NK-92 treated with Interleukin-12 subunit alpha and Interleukin-12 subunit beta, amount 100 ng/mL, for 24 hours (cell line): ENCODE measurements at regions not wholly inside any gene's neighbourhood (a gene's known extent, or its start where the extent isn't known, plus 50 kb on each side); places are given as distances from the start of the nearest gene placed in this dataset.

ENCODE experiments used
- DNase-seq: peaks from one replicate; lab custom pipeline; 2025; lab: John Stamatoyannopoulos, UW

DNA sequence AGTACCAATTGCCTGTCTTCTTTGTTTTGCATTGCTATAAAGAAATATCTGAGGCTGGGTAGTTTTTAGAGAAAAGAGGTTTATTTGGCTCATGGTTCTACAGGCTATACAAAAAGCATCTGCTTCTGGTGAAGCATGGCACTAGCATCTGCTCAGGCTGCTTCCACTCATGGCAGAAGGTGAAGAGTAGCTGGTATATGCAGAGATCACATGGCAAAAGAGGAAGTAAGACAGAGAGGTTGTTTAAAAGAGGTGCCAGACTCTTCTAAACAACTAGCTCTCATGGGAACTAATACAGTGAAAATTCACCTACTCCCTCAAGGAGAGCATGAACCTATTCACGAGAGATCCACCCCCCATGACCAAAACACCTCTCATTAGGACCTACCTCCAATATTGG lies 56.7 kb upstream of the GUCA2B start:
- DNase-seq, result no peak

DNA sequence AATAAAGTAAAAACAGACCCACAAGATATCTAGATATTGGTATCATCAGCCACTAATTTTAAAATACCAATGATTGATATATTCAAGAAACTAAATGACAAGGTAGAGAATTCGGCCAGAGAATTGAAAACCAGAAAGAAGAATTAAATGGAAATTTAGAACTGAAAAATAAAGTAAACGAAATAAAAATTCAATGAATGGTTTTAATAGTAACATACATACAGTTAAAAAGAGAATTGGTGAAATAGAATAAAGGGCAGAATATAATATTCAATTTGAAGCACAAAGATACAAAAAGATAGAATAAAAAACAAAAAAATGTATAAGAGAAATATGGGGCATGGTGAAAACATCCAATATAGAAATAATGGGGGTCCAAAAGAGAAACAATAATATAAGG lies 64.0 kb upstream of the GUCA2B start:
- DNase-seq, result no peak

DNA sequence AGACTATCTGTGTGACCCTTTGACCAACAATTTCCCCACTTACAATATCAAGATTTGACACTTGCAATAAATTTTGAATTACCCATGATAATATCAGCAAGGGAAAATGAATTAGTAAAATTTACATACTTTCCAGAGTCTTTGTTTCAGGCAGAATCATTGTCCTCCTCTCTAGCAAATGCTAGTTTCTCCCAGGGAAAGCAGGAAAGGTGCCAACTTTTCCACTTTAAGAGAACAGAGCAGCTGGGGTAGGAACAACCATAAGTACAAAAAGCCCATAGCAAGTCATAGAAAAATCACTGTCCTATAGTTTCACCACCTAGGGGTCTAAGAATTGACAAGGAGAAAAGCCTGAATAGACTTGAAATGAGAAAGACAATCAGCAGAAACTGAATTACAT lies 67.1 kb upstream of the GUCA2B start:
- no peak for DNase-seq

DNA sequence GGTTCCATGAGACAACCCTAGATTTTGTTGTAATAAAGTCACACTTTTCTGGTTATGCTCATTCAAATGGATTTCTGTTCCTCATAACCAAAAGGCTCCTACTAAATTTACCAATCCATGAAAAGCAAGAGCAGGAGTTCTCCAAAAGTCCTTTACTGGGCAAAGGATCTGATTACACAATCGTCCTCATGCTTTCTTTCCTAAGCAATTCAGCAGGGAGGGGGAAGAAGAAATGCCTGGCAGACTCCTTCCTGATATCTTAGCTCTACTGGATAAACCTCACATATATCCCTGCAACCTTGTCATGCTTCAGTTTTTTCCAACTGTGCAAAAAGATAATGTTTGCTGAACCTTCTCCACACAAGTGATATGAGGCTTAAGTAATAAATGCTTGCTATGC lies 67.6 kb upstream of the GUCA2B start:
- DNase-seq, result no peak

DNA sequence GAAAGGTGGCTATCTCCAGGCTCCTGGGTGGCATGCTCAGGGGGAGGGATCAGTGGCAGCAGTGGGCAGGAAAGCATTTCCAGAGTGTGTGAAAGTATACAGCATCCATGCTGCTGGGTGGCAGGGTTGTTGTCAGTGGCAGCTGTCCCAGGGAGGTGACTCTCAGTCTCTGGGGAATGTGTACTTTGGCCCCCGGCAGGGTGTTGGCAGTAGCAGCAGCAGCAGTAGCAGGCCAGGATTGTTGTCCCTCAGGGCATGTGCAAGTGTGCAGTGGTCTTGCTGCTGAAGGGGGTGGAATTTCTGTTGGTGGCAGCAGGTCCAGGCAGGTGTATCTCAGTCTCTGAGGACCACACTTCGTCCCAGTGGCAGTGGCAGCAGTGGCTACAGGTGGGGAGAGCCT lies 71.7 kb upstream of the GUCA2B start:
- no peak for DNase-seq

DNA sequence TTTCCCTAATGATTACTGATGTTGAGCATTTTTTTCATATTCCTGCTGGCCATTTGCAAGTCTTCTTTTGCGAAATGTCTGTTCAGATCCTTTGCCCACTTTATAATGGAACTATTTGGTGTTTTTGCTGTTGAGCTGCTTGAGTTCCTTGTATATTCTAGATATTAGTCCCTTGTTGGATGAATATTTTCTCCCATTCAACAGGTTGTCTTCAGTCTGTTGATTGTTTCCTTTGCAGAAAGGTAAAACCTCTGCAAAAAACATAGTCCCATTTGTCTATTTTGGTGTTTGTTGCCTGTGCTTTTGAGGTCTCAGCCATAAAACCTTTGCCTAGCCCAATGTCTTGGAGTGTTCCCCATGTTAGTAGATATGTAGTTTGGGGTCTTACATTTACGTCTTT lies 78.0 kb upstream of the GUCA2B start:
- DNase-seq, result no peak

DNA sequence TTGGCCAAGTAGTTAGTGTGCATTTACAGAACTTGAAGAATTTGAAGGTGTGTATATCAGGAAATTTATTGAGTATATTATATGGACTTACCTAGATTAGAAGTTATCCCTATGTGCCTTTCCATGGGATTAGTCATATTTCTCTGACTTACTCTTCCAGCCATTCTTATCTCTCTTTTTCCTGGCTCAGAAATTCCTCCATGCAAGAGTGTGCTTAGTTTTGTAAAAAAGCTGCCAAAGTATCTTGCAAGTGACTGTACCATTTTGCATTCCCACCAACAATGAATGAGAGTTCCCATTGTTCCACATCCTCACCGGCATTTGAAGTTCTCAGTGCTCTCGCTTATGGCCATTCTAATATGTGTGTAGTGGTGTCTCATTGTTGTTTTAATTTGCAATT lies 82.2 kb upstream of the GUCA2B start:
- DNase-seq, result no peak

DNA sequence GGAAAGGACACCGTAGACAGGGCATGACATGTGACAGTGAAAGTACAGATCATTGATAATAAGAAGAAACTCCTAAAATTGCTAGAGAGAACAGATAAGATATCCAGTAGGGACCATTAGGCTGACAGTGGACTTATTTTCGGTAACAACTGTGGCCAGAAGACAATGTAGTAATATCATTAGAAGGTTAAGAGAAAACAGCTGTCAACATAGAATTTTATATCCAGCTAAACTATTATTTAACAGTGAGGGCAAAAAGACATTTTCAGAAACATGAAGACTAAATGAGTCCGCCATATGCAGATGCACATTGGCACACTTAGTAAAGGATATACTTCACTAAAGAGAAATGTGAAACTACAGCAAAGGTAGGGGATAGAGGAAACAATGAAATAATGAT lies 95.4 kb upstream of the GUCA2B start:
- no peak for DNase-seq

DNA sequence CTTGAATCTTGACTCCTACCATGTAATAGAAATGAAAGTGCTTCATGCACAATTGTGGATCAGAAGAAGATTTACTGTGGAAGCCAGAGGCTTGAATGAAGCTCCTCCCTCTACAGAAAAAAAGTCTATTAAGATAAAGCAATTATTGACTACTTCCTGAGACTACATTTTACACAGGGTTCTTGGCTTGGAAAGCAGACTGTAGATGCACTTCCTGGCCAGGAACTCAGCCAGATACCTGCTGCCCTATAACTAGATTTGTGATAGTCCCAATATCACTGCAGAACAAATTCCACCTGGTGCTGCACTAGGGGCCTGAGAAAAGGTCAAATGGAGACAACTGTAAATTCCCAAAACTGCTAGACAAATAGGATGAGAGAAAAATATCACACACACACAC lies 96.8 kb upstream of the GUCA2B start:
- DNase-seq, result no peak

DNA sequence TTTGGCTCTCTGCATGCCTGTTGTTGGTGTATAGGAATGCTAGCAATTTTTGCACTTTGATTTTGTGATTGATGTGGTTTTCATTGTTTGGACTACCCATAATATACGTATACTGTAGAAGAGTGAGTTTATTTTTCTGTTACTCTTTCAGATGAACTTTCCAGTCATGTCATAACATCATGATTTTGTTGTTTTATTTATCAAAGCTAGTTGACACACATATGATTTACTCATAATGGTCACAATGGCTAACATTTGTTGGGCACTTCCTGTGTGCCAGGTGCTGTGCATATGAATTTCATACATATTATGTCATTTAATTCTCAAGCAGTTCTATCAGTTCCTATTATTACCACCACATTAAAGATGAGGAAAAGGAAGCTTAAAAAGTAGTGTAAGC lies 98.1 kb upstream of the GUCA2B start:
- DNase-seq, result no peak

DNA sequence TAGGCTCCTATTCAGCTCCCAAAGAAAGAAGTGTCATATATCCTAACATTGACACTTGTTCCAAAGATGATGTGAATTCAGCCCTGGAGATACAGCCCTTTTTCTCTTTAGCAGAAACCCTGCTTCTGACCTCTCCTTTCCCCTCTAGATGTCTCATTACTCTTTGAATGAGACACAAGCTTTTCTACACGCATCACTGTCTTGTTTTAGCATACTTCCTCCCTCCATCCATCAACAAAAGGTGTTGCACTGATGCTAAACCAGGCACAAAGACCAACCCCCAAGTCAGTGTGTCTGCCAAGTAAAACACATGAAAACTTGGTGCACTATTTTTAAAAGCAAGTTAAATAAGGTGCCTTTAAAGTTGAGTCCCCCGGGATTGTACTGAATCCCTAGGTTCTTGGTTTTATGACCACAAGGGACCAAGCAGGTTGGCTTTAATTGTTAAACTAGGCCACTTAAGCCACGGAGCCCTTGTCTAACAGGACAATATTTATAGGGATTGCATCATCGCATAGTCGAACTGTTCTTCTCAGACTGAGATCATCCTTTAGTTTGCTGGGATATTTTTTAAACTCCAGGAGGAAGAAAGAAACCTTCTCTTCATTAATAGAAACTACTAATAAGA lies 101.0 kb upstream of the GUCA2B start:
- no peak for DNase-seq

DNA sequence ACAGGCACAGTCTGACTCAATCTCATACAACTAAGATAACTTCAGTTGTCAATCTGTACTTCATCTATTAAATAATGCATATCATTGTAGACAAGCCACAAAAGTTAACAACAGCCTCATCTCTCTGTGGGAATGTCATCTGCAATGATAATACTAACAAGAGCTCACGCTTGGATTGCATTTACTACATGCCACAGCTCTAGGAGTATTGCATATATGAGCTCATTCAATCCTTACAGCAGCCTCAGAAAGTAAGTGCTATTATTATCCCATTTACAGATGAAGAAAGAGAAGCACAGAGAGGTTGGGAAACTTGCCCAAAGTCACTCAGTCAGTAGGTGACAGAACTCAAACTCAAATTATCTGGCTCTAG lies 105.7 kb upstream of the GUCA2B start:
- DNase-seq, result no peak

DNA sequence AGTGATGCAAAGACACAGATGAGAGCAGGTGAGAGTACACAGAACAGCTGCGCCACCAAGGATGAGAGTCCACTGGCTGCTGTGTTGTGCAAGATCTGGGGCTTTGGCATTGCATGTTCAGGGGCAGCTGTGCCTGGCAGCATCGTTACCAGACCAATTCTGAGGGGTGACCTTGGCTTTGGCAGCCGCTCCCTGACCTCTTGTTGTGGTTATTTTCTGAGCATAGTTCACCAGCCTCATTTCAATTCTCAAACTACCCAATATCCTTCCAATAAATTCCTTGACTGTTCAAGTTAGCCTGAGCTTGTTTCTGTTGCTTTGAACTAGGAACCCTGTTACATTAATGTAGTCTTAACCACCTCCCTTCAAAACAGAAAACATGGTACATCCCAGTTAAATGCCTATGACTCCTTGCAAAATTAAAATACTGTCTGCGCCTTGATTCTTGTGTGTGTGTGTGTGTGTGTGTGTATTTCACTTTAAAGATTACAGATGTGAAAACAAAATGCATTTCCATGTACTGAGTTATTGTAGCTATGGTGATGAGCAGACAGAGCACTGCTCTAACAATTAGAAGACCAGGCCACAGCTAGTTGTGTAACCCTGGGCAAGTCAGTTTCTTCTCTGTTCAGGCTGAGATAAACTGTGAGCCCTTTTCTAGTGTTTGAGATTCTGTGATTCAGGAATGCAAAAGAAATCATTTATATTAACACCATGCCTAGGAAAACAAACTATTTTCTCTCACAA lies 106.3 kb upstream of the GUCA2B start:
- no peak for DNase-seq

DNA sequence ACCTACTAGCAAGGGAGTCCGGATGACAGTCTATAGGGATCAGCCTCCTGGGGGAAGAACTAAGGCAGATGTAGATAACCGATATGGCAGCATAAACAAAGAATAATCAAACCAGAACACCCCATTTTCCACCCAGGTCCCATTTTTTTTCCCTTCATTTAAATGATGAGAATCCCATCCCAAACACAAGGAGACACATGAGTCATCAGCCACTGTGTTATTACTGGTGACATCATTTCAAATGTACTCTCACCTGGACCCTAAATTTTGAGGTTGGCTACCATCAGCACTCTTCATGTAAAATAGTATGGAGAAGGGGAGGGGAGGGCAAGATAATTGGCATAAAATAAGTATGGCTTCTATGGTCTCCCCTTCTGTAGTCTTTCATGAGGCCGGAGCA lies 108.9 kb upstream of the GUCA2B start:
- DNase-seq, result no peak

DNA sequence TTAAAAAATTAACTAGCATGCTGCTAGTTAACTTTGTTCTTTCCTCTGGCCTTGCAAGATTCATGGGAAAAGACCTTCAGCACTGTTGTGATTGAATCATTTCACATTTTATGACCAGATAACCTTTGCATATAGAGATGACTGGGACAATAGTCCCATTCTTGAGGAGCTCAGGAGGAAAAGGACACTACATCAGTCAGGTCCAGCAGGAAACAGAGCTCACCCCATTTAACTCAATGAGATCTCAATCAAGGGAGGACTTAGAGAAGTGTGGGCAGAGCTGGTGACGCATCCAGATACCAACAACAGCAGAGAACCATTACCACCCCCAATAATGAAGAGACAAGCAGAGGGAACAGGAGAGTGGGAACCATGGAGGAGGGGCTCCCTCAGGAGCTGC lies 109.4 kb upstream of the GUCA2B start:
- DNase-seq, result no peak

DNA sequence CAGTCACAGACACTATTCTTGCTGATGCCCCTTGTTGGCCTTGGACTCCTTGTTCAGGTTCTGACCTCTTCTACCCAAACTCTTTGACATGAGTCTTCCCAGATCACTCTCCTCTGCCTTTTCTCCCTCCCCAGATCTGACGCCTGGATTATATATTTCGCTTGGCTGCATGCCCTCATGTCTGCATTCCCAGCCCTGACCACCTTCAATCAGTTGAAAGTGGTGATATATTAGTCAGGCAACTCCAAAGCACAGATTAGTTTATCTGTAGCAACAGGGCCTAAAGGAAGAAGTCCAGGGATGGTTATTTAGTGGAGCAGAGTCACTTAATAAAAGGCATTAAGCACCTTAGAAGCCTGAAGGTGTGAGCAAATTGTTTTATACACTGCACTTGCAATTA lies 110.0 kb upstream of the GUCA2B start:
- DNase-seq, result no peak

DNA sequence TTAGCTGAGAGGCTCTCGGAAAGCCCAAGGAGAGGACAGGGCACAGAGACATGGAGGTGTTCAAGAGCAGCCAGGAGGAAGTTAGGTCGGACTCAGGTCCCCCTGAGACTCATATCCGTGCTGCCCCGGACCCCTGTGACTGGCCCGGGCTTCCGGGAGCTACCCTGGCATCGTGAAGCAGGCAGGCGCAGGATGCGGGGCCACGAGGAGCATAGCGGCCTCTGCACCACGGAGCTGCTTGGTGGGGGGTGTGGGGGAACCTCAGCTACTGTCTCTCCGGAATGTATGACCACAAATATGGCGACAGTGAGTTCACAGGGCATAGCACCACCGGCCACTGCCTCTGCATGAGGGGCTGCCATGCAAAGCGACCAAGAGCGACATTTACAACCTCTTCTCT lies 112.2 kb upstream of the GUCA2B start:
- no peak for DNase-seq

DNA sequence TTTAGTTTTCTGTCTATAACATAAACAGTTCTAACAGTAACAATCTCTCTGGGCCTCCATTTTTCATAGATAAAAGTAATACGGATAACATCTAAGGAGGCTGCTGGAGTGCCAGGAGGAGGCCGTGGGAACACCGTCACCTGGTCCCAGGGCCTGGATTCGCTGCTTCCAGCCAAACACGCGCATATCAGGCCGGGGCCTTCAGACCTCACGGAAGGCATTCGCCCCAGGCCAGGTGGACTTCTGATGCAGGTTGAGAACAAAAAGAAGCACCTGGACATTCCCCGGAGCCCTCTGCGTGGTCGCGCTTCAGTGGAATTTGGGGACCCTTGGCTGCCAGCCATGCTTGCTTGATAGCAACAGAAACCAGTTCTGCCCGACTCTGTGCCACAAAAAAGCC lies 113.1 kb upstream of the GUCA2B start:
- no peak for DNase-seq

DNA sequence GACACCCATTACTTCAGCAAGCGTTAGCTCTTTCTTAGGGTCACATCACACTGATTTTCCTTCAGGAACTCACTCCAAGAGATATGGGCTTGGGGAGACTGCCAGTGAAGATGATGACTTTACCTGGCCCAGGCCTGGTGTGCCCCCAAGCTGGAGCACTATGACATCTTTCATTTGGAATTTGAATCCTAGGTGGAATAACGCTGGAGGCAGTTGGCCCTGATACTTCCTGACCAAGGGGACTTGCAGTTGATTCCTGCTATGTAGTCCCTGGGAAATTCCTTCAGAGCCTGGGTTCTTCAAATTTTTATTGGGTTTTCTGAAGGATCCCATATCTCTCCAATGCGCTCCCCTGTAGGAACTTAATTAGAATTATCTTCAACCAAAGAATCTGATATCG lies 114.9 kb upstream of the GUCA2B start:
- DNase-seq, result no peak

DNA sequence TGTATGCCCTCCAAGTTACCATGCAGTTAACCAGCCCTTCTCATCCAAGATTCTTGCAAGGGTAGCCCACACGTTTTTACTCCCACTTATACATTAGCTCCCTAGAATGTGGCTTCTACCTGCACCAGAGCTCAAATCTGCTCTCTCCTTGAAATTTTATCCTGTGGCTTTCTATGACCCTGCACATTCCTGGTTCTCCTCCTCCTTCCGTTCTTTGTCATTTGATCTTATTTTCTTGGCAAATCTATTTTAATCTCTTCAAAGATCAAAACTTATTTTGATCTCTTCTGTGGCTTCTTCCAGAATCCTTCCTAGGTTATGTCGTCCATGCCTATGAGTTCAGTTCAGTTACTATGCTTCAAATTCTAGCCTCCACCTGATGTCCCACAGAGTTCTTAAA lies 115.6 kb upstream of the GUCA2B start:
- no peak for DNase-seq

DNA sequence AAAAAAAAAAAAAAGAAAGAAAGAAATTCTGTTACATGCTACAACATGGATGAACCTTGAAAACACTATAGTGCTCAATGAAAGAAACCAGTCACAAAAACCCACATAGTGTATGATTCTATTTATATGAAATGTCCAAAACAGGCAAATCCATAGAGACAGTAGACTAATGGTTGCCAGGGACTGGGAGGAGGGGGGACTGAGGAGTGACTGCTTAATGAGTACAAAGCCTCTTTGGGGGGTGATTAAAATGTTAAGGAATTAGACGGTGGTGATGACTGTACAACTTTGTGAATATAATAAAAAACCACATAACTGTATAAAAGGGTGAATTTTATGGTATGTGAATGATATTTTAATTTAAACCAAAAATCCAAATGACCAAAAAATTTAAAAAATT lies 116.0 kb upstream of the GUCA2B start:
- DNase-seq, result no peak

DNA sequence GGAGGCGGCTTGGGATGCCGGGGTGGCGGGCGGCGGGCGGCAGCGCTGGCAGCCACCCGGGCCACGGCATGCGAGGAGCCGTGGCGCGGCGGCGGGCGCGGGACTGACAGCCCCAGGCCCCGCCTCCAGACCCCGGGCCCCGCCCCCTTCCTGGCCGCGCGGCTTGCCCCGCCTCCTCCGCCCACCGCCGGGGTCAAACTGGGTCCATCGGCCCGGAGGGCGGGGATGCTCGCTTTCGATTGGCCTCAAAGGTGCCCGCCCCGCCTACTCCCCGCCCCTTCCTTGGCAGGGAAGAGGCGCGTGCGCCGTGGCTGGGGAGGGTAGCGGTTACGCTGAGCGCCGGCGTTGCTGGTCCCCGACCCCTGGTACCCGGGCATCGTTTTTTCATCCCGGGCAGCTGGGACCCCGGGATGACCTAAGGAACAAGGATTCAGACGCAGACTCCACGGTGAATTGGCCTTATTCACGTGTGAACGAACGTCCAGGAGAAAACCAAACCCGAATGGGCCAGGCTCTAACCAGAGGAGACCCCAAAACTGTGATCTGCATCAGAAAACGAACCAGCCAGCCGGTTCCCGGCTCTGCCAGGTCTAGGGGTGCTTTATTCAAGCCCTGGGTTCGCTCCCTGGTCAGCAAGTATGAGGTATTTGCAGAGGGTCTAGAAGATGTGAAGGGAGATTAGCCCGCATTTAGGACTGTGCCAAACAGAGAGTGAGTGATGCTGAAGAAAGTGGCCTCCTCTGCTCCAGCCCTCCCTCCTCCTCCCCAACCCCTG lies 117.2 kb upstream of the GUCA2B start:
- peak; percentile 93 for DNase-seq

DNA sequence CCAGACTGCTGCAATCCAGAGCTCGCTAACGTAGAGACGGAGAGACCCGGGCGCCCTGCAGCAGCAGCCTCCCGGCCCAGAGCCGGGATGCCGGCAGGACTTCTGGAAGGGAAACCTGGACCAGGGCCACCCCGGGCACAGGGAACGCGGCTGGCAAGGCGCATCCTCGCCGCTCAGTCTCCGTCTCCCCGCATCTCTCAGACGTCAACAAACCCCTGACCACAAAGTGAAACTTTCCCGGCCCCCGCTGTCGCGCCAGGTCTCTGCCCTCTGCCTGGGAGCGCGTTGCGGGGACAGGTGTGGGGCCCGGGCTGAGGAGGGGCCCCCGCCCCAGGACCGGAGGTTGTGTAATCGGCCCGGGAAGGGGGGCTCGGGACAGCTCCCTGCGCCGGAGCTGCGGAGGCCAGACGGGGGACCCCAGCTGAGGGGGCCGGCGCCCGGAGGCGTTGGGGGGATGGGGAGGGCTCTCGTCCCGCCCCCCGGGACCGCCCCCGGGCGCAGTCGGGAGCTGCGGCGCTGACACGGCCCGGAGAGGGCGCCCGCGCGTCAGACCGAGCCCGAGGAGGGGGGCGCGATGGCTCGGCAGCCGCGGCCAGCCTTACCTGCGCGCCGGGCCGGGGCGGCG lies 116.6 kb upstream of the HIVEP3 start:
- DNase-seq, result peak; percentile 74
